GM18909 (cell line): ENCODE measurements at regions not wholly inside any gene's neighbourhood (a gene's known extent, or its start where the extent isn't known, plus 50 kb on each side); places are given as distances from the start of the nearest gene placed in this dataset.

ENCODE experiments used
- ATAC-seq: cut with Tn5 transposase; IDR thresholded peaks from one replicate; pipeline ENCODE4 v1.9.1; 2021; ENCODE audit warnings: mild to moderate bottlenecking; ENCODE audit not compliant: unreplicated experiment, poor library complexity

DNA sequence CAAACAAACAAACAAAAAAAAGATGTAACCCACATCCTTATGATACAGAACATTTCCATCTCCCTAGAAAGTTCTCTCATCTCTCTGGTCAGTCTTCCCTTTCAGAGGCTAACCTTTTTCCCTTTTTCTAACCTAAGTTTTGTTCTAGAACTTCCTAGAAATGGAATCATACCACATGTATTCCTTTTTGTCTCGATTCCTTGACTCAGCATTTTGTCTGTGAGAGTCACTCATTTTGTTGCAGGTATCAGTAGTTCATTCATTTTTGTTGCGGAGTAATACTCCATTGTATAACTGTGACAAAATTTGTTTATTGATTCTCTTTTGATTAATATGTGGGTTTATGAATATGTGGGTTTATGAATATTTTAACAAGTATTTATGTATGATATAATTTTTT is 400.0 kb upstream of the PDE4D start:
- no peak for ATAC-seq

DNA sequence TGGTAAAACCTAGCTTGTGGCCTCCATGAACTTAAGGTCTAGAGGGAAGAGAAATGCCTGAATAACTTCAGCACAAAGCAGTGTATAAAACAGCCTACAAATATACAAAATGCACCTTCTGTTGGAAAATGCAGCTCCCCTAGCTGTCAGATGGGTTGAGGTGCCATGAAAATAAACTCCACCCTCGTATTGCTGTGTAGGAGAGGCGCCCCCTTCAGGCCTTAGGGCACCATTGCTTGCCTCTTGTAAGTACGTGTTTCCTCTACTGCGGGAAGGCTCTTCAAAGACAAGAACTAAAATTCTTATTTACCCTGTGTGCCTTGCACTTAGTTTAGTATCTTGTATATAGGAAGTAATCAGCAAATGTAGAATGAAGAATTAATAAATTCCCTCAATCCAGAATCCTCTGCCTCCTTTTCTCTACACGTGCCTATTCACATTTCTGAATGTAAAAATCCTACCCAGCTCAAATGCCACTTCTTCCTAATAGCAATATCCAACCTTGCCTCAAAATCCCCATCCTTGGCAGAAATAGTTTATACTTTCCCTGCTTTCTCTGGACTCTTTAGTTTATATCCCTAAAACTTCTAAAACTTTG is 393.7 kb upstream of the PDE4D start:
- peak; percentile 98 for ATAC-seq

- ATAC-seq: no peak
These were observed 392.4 kb upstream of the PDE4D start for GRCh38 chr5:60285910-60286309.

GRCh38 chr5:60280943-60281342 is 387.4 kb upstream of the PDE4D start:
- ATAC-seq: no peak

DNA sequence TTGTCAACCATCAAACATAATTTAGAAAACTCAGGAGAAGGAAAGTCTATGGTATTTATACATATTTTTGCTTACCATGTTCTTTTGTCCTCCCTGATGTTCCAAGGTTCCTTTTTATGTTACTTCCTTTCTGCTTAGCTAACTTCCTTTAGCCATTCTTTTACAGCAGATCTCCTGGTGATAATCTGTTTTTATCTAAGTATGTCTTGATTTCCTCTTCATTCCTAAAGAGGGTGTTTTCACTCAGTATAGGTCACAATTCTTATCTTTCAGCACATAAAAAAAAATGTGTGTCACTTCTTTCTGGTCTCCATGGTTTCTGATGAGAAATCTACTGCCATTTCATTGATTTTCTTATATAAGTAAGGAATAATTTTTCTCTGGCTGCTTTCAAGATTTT is 384.4 kb upstream of the PDE4D start:
- ATAC-seq: no peak

- no peak for ATAC-seq
These were observed 381.2 kb upstream of the PDE4D start for GRCh38 chr5:60274747-60275146.

- ATAC-seq: no peak
These were observed 378.0 kb upstream of the PDE4D start for GRCh38 chr5:60271517-60271916.

- no peak for ATAC-seq
These were observed 374.4 kb upstream of the PDE4D start for GRCh38 chr5:60267907-60268306.

- no peak for ATAC-seq
These were observed 369.8 kb upstream of the PDE4D start for GRCh38 chr5:60263346-60263745.

- no peak for ATAC-seq
These were observed 369.2 kb upstream of the PDE4D start for GRCh38 chr5:60262576-60263295.

DNA sequence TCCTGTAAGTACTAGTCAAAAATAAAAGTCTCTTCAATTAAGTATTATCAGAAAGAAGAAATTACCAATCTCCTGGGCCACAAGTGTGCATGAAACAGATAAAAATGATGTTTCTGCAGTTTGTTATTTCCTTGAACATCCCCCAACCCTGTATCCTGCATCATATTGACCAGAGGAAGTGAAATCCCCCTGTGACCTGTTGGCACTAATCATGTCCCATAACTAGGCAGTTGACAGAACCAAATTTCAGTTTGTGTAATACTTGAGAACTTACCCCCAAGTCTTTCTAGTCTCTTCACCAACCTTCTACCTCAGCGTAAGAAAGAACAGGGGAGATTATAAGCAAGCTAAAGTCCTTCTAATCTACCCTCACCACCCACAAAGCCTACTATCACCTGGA is 368.2 kb upstream of the PDE4D start:
- ATAC-seq: no peak

DNA sequence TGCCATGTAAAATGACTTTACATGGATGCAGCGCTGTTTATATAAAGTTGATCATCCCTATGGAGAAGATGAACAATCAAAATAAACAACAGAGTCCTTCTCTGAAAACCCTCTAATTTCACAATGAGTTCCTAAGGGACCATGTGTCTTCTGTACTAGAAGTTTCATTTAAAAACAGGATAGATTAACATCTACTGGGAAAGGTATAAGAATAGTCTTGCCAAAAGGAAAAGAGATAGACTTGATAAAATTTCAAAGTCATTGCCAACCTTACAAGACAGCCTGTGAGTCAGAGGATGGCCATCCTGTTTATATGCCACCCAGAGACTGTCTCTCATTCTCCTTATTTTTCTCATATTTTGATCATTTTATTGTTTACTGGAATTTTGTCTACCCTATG is 367.1 kb upstream of the PDE4D start:
- no peak for ATAC-seq

DNA sequence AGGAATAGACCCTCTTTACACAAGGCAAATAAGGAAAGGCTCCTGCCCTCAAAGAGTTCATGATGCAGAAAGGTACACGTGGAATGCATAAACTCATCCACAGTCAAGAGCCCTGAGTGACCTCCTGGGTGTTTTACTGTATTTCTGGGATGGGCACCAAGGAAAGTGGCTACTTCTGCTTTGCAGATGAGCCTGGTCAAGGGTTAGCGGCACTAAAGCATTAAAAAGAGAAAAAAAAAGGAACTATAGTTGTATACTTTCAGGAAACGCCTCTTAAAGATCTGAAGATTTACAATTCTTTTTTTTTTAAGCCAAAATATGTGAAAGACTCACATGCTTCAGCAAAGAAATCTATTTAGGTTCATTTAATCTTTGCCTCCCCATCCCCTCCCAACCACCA is 366.2 kb upstream of the PDE4D start:
- no peak for ATAC-seq

DNA sequence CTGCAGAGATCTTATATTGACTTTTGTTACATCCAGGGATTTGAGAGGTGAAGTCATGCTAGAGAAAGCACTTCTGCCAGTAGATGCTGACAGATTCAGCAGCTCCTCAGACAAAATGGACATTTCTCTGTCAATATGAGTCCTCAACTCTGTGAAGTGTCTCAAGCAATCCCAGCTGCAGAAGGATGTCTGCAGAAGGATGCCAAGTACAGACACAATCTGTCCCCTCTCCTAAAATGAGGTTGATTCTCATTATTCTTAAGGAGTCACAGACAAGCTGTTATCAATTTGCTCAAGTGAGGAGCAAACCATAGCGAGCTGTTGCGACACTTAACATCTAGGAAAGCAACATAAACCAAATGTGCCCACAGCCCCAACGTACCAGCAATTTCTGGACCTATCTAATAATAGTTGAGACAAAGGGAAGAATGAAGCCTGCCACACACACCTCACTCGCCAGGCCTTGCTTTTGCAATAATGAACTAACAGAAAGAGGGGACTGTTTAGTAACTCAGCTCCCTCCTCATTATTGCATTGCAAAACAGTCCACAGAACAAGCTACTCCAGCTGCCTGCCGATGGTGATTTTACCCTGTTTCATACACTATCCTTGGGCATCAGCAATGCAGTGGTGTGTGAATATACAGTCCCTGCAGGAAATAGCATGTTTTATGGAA is 364.2 kb upstream of the PDE4D start:
- ATAC-seq: no peak

- no peak for ATAC-seq
These were observed 363.0 kb upstream of the PDE4D start for GRCh38 chr5:60256546-60256945.

DNA sequence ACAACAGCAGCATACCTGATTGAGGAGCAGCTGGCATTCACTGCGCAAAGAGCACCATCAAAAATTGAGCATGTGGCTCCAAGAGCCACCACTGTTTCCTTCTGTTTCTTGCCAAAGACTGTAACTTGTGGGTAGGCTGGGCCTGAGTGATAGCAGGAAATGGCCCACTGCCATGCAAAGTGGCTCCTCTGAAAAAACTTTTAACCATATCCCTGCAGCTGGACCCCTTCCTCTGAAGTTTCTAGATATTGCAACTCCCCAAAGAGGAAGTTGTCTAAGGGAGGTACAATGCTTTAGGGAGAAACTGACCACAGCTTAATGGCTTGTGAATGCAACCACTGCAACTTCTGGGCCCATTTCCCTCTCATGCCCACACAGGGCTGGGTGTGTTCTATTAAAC is 355.4 kb upstream of the PDE4D start:
- peak; percentile 96 for ATAC-seq

GRCh38 chr5:60243713-60244112 is 350.2 kb upstream of the PDE4D start:
- ATAC-seq: no peak

DNA sequence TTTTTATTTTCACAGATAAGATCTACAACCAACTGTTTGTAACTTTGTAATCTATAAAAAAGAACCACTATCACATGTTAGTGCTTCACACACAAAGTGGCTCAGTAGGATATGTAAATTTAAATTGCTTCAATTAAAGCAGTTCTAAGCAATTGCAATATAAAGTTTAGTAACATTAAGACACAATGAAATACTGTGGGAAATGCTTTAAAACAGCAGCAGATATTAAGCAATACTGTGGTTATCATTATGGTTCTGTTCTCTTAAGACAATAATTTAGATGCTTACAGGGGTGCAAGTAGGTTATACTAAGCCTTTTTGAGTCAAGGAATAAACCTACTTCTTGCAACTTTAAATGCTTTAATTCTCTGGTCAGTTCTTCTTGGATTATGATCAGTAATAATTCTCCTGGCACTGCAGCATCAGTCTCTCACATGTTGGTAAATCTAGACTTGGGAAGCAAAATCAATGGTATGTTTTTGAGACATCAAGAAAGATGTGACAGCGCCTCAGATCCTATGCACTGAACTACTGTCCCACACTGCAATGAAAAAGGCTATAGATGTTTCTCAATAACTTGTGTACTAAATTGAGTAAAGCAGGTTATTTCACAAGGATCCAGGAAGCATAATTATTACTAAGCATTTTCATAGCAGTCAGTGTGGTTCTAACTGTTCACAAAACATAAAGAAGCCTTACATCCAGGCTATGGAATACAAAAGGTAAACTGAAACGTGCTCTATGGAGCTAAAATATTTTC is 338.7 kb upstream of the PDE4D start:
- ATAC-seq: no peak

DNA sequence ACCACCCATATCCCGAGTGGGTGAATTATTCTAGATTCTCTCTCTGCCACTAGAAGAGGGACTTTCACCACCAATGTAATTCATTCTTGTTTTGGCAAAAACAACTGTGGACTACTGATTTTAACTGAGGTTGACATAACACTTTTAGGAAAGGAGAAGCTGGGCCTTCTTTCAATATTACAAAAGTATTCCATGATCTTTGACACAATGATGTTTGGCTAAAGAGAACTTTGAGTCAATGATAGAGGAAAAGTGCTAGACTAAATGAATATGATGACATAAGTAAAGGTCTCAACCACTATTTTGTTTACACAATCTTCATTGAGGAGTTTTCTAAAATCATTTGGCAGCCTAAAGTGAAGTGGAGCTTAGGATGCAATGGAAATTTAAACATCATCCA is 336.9 kb upstream of the PDE4D start:
- no peak for ATAC-seq

DNA sequence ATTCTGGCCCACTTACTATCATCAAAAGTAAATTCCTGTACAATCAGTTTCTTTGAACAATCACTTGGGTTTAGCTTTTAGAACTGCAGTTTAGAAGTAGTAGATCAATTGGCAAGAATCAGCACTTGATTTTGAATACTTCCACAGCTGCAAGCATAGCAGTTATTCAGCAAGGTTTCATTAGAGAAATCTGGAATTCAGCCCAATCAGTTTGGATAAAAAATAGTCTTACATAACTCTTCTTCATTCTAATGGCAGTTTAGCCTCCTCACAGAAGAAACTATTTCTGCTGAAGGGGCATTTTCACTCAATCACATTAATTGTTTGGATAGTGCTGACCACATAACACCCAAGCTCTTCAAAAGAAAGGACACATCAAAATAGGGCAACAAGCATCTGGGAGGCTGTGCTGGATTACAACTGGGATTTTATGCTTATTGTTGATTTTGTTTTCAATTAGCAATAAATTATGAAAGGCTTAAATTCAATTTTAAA is 336.2 kb upstream of the PDE4D start:
- no peak for ATAC-seq

DNA sequence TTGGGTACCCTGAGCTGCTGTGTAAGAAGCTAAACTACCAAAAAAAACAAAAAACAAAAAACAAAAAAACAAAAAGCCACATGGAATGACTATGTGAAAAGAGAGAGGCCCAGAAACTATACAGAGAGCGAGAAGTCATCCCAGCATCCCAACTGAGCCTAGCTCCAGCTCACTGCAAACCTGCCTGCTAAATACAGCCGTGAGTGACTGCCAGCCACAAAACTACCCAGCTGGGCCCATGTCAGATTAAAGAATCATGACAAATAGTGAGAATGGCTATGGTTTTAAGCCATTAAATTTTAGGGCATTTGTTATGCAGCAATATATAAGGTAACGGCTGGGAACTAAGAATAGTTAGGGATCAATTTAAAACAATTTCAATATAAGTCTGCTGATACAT is 335.1 kb upstream of the PDE4D start:
- no peak for ATAC-seq
